Progenitor cell of endocrine pancreas (in vitro differentiated cells): ENCODE measurements at regions not wholly inside any gene's neighbourhood (a gene's known extent, or its start where the extent isn't known, plus 50 kb on each side); places are given as distances from the start of the nearest gene placed in this dataset.

Source experiments
- DNase-seq: peaks from one replicate; pipeline ENCODE4 v3.0.0; 2021; ENCODE audit warnings: low spot score; ENCODE audit not compliant: unreplicated experiment
- H3K27ac Mint-ChIP-seq: 2 replicates; pipeline ENCODE4 v1.8.0; 2021; ENCODE audit warnings: mild to moderate bottlenecking, moderate library complexity, mixed read lengths
- H3K27me3 Mint-ChIP-seq: 2 replicates; pipeline ENCODE4 v1.8.0; 2021; ENCODE audit warnings: mixed read lengths
- H3K36me3 Mint-ChIP-seq: 2 replicates; pipeline ENCODE4 v1.8.0; 2022; ENCODE audit warnings: mixed read lengths; ENCODE audit not compliant: insufficient read depth
- H3K4me1 Mint-ChIP-seq: 2 replicates; pipeline ENCODE4 v1.8.0; 2021; ENCODE audit warnings: low read depth, mixed read lengths
- H3K4me3 Mint-ChIP-seq: 2 replicates; pipeline ENCODE4 v1.8.0; 2021; ENCODE audit warnings: low read depth, mild to moderate bottlenecking, moderate library complexity, mixed read lengths
- H3K9me3 Mint-ChIP-seq: 2 replicates; pipeline ENCODE4 v1.8.0; 2021; ENCODE audit warnings: low read depth, mixed read lengths
- CTCF ChIP-seq: fragments of 200-600 bp; sonication (generic); IDR thresholded peaks from one replicate; pipeline ENCODE4 v1.5.0; 2021; ENCODE audit warnings: antibody characterized with exemption, mild to moderate bottlenecking; ENCODE audit not compliant: unreplicated experiment

- no peaks in the 10 kb centered on the region for H3K9me3 Mint-ChIP-seq
- H3K27me3 Mint-ChIP-seq = no peaks in the 10 kb centered on the region
- no peak for TF ChIP-seq CTCF
- no peaks in the 10 kb centered on the region for H3K36me3 Mint-ChIP-seq
- no peak overlapping the region for H3K27ac Mint-ChIP-seq
- H3K4me3 Mint-ChIP-seq = no peak overlapping the region
- H3K4me1 Mint-ChIP-seq = no peaks in the 10 kb centered on the region
- no peak for DNase-seq
These were observed 256.8 kb upstream of the DDHD1 start for GRCh38 chr14:53409969-53410368.

- no peak for TF ChIP-seq CTCF
- no peak for DNase-seq
- no peaks in the 10 kb centered on the region for H3K9me3 Mint-ChIP-seq
- no peaks in the 10 kb centered on the region for H3K36me3 Mint-ChIP-seq
- no peak overlapping the region for H3K4me3 Mint-ChIP-seq
- H3K27me3 Mint-ChIP-seq = no peaks in the 10 kb centered on the region
- peaks cover 2% of the 10 kb centered on the region for H3K4me1 Mint-ChIP-seq
- H3K27ac Mint-ChIP-seq = no peak overlapping the region
These were observed 256.2 kb upstream of the DDHD1 start for GRCh38 chr14:53409289-53409688.

GRCh38 chr14:53408175-53408879, 255.2 kb upstream of the DDHD1 start:
- Mint-ChIP-seq H3K36me3 (no peaks in the 10 kb centered on the region), H3K27ac (no peak overlapping the region), H3K9me3 (no peaks in the 10 kb centered on the region), H3K4me1 (peaks cover 3% of the 10 kb centered on the region), H3K4me3 (no peak overlapping the region), H3K27me3 (no peaks in the 10 kb centered on the region)
- no peak for TF ChIP-seq CTCF
- DNase-seq = no peak

- DNase-seq = no peak
- H3K27me3 Mint-ChIP-seq = no peaks in the 10 kb centered on the region
- no peak overlapping the region for H3K4me3 Mint-ChIP-seq
- H3K9me3 Mint-ChIP-seq = no peaks in the 10 kb centered on the region
- TF ChIP-seq CTCF = no peak
- H3K27ac Mint-ChIP-seq = no peak overlapping the region
- H3K36me3 Mint-ChIP-seq = no peaks in the 10 kb centered on the region
- H3K4me1 Mint-ChIP-seq = peaks cover 3% of the 10 kb centered on the region
These were observed 253.4 kb upstream of the DDHD1 start for GRCh38 chr14:53406519-53406918.

GRCh38 chr14:53401646-53402045, 248.5 kb upstream of the DDHD1 start:
- Mint-ChIP-seq H3K9me3 (no peaks in the 10 kb centered on the region), H3K4me1 (peaks cover 3% of the 10 kb centered on the region), H3K27ac (no peak overlapping the region), H3K4me3 (no peak overlapping the region), H3K27me3 (no peaks in the 10 kb centered on the region), H3K36me3 (no peaks in the 10 kb centered on the region)
- DNase-seq = no peak
- no peak for TF ChIP-seq CTCF
